GM10266 (cell line): ENCODE measurements at regions not wholly inside any gene's neighbourhood (a gene's known extent, or its start where the extent isn't known, plus 50 kb on each side); places are given as distances from the start of the nearest gene placed in this dataset.

ENCODE experiments used
- DNase-seq: peaks from one replicate; pipeline ENCODE4 v3.0.0; 2012; ENCODE audit errors: extremely low spot score
- CTCF ChIP-seq: IDR thresholded peaks from 2 replicates; pipeline ENCODE4 v1.5.1; 2012; ENCODE audit warnings: mild to moderate bottlenecking, low read depth; ENCODE audit not compliant: control insufficient read depth, insufficient read depth; ENCODE audit errors: missing control alignments

- DNase-seq, result no peak
- TF ChIP-seq CTCF, result no peak
These were observed 110.3 kb upstream of the CEP85L start for GRCh38 chr6:118761645-118762044.

- no peak for DNase-seq
- TF ChIP-seq CTCF, result no peak
These were observed 107.6 kb upstream of the CEP85L start for GRCh38 chr6:118758946-118759345.

- no peak for DNase-seq
- no peak for TF ChIP-seq CTCF
These were observed 104.7 kb upstream of the CEP85L start for GRCh38 chr6:118755941-118756646.

- no peak for DNase-seq
- no peak for TF ChIP-seq CTCF
These were observed 101.4 kb upstream of the CEP85L start for GRCh38 chr6:118752803-118753202.

GRCh38 chr6:118751072-118751471 lies 99.7 kb upstream of the CEP85L start:
- DNase-seq, result no peak
- TF ChIP-seq CTCF, result no peak

GRCh38 chr6:118750143-118750542 lies 98.8 kb upstream of the CEP85L start:
- no peak for TF ChIP-seq CTCF

GRCh38 chr6:118748311-118749062 lies 97.1 kb upstream of the CEP85L start:
- no peak for DNase-seq

More at GRCh38 chr6:118750143-118750542, 98.8 kb upstream of the CEP85L start:
- DNase-seq, result no peak

More at GRCh38 chr6:118748311-118749062, 97.1 kb upstream of the CEP85L start:
- no peak for TF ChIP-seq CTCF
